ENCODE measurements at regions not wholly inside any gene's neighbourhood (a gene's known extent, or its start where the extent isn't known, plus 50 kb on each side); places are given as distances from the start of the nearest gene placed in this dataset.

DNA sequence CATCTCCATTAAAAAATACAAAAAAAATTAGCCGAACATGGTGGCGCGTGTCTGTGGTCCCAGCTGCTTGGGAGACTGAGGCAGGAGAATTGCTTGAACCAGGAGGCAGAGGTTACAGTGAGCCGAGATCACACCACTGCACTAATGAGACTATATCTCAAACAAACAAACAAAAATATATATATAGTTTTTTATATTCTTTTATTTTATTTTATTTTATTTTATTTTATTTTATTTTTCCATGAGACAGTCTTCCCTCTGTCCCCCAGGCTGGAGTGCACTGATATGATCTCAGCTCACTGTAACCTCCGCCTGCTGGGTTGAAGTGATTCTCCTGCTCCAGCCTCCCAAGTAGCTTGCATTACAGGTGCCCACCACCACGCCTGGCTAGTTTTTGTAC is 79.5 kb downstream of the IRF2BPL start:
- DNase-seq (ENCODE audit: low spot score), result no peak

DNA sequence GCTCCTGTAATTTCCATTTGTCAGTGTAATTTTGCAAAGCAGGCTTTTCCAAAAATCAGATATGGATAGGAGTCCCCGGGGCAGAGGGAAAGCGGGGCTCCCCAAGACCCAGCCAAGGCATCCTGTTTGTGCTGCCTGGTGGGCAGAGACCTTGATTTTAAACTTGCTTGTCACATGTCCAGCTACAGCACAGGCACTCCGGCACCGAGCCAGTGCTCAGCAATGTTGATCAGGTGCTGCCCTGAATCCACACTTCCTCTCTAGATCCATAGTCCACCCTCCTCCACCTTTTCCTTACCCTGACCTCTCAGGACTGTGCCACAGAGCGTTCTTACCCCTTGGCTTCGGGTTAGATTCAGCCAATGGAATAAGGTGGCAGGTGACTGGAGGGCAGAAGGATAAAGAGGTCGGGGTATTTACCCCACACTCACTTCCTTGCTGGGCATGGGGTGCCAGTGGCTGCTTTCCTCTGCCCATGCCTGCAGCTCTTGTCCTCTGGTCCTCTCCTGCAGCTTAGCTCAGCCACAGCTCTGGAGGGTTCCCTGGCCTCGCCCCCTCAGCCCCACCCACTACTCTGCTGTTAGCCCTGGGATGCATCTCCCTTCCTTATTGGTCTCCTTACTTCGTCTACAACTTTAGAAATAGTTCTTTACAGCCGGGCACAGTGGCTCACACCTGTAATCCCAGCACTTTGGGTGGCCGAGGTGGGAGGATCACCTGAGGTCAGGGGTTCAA is 80.1 kb downstream of the IRF2BPL start:
- no peak for DNase-seq (ENCODE audit: low spot score)

DNA sequence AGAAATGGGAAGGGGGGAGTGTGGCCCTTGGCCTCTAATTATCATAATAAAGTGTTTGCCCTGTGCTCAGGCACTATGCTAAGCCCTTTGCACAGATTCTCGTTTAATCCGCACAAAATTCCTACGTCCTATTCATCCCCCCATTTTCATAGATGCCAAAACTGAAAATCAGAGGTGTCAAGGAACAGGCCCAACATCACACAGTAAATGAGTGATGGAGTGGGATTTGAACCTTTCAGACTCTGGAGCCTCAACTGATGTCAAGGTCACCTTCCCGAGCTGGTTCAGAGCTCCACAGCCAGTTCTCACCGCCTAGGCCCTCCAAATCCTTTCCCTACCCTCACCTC is 80.7 kb downstream of the IRF2BPL start:
- no peak for DNase-seq (ENCODE audit: low spot score)

DNA sequence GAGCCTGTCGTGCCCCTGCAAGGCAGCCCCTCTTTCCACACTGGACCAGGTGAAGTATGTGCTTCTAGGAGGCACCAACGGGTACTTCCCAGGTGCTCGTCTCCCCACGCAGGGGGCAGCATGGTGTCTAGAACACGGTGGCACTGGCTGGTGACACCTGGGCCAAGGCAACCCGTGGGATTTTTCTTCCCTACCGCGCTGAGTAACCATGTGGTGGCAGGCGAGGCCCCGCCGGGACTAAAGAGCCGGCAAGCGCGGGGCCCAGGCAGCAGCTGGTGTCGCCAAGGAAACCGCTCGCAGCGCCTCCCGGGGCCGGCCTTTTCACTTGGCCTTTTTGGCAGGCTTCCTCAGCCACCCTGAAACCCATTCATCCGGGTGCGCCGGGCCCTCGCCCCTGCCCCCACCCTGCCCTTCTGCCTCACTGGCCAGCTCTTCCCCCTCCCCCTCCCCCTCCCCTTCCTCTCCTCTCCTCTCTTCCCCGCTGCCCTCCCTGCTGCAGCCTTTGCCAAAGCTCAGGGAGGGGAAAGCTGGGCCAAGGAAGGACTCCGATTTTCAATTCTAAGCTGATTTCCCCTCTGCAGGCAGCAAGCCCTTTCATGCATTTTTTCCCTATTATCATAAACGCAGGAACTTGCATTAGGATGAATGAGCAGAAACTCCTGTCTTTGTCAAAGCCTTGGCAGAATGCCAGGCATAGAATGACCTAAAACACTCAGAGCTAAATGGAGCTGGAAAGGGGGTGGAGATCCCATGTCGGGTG is 81.2 kb downstream of the IRF2BPL start:
- peak; percentile 84 for DNase-seq (ENCODE audit: low spot score)

DNA sequence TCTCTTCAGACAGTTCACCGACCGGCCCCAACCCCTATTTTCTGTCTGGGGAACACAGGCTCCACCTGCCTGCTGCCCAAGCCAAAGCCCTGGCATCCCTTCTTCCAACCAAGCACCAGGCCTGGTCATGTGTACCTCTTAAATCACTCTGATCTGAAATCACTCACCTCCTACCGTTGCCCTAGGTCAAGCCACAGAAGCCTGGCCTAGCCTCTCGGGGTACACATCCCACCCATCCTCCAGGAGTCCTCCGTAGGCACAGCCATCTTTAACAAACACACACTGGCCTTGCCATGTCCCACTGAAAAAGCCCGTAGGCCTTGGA is 81.8 kb downstream of the IRF2BPL start:
- no peak for DNase-seq (ENCODE audit: low spot score)

DNA sequence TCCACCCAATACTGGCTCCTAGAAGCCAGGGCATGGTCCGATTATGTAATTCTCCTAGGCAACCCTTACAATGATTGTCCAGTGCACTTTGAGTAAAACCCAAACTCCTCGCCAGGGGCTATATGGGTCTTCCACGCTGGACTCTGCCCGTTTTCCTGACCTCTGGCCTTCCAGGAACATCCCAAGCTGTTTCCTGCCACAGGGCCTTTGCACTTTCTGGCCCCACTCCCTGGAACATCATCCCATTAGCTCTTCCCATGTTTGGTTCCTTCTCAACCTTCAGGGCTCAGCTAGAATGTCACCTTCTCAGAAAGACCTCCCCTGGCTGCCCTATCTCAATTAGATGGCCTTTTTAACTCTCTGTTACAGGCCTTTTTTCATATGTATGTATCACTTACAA is 85.4 kb downstream of the IRF2BPL start:
- DNase-seq (ENCODE audit: low spot score), result no peak

DNA sequence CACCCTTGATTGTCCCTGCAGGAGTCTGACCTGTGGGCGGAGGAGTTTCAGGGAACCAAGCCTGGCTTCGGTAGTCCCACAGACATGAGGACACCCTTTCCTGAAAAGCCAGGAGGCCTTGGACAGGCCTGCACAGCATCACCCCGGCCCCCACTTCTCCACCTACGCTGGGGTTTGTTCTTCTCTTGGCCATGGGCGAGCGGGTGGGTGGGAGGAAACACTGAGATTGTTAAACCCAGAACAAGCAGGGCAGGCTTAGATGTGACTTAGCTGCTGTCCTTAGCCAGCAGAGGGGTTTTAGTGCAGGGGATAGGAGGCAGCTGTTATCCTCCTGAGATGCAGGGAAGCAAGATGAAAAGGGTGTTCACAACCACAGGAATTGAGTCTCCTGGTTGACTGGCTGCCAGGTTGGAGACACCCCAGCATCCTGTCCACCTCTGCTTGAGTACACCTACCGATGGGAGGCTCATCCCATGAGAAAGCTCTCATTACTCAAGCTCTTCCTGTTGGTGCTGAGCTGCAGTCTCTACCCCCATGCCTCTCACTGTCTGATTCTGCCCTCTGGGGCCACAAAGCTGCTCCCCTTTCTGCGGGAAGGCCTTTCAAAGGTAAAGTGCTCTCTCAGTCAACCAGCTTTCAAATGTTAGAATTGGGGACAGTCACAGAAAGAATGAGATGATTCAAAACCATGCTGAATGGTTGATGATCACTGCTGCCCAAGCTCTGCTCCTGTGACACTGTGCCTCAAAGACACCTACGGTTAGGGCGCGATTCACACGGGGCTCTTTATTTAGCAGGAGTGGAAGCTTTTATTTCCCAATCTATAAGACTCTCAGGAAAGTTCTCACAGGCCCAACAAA is 86.3 kb downstream of the IRF2BPL start:
- DNase-seq (ENCODE audit: low spot score), result no peak

DNA sequence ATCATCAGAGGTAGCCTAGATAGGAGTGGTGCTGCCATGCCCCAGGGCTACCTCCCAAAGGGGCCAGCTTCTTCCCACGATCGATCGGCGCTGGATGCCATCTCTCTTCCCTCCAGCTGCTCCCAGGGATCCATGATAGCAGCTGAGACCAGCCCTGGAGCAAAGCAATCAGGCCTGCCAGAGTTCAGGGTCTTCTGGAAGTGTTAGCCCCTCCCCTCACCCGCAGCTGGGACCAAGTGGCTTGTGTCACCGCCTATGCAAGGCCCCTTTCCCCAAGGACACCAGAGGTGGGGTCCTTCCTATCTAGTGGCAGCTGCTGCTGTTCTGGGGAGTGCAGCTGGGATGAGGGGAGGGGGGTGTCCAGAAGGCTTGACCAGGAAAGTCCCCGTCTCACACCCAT is 87.0 kb downstream of the IRF2BPL start:
- DNase-seq (ENCODE audit: low spot score), result no peak

DNA sequence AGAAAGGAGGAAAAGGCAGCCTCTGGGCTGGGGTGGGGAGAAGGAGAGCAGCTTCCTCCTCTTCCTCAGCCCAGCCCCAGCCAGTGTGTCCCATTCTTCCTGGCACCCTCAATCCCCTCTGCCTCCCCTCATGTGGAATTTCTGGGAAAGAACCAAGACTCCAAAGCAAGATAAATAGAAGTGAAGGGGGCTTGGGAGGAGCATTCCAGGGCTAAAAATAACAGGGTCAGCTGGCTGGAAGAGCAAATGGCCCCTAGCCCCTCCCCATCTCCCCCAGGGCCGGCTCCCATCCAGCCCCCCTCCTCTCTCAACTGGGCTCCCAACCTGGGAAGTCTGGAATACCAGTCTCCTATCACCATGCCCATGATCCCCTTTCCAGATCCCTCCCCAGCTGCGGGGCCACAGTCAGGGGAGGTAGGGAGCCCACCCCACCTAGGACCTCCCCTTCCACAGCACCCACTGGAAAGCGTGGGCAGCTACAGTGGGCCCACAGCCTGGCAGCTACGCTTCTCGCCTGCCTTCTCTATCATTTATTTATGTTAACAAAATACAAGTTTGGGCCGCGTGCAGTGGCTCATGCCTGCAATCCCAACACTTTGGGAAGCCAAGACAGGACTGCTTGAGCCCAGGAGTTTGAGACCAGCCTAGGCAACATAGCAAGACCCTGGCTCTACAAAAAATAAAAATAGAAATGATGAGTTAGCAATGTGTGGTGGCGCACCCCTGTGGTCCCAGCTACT is 88.3 kb downstream of the IRF2BPL start:
- no peak for DNase-seq (ENCODE audit: low spot score)

DNA sequence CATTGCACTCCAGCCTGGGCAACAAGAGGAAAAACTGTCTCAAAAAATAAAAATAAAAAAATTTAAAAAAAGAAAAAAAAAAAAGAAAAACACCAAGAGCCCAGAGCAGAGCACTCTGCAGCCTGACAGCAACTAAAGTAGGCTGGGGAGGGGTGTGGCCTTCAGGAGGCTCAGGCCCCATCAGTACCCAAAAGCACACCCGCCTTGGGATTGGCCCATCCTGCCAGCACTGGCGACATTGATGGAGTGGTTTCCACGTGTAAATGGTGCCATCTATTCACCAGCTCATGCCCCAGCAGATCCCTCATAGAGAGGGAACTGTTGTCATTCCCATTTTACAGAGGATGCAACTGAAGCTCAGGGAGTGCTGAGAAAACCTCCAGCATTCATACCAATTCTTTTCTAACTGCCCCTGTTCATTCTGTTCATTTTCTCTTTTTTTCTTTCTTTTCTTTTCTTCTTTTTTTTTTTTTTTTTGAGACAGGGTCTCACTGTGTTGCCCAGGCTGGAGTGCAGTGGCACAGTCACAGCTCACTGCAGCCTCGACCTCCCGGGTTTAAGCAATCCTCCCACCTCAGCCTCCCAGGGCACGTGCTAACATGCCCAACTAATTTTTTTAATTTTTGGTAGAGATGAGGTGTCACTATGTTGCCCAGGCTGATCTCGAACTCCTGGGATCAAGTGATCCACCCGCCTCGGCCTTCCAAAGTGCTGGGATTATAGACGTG is 89.3 kb downstream of the IRF2BPL start:
- DNase-seq (ENCODE audit: low spot score), result no peak

DNA sequence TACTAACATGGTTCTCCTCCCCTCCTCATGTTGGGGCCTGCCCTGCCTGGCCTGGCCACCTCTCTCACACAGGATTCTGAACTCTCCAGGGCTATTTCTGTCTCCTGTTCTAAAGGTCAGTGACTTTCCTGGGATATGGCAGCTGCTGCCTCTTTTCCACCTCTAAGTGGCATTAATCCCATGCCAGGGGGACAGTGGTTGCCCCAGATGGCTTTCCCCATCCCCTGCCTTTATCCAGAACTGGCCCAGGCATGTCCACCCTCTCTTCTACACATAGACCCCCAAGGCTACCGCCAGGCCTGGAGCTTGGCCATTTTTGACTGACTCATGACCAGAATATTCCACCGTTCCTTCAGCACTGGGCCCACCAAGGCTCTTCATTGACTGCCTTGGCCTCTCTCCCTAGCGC is 90.4 kb downstream of the IRF2BPL start:
- DNase-seq (ENCODE audit: low spot score), result no peak

DNA sequence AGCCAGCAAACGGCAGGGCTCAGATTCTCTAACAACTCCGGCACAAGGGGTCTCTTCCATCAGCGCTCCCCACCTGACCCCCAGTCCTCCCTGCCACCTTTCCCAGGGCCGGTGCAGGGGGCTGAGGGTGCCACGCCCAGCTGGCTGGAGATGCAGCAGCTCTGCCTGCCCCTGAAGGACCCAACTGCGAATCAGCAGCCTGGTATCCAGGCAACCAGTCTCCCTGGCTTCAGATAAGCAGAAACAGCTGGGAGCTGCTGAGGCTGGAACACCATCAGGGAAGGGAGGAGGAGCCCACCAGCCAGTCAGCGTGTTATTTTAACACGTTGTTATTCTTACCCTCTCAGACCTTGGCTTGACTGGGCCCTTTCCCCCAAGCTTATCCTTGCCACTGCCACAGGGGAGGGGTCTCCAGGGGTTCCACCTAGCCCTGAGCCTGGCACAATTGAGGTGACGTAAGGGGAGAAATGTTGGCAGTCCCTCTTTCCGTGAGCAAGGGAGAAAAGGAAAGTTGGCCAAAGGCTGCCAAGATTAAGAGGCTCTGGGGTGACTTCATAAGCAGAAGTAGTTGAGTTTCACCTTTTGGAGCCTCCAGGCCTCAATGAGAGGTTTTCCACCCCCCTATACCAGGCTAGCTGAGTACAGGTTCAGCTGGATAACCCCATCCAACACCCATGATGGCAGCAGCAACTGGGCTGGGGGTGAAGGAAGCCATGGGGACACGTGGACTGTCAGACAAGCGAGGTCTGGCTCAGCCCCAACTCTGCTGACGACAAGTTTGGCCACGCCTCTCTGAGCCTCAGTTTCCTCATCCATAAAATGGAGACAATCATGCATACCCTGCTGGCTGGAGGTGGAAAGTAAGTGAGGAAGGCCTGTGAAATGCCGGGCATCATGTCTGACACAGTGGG is 91.1 kb downstream of the IRF2BPL start:
- DNase-seq (ENCODE audit: low spot score), result no peak

DNA sequence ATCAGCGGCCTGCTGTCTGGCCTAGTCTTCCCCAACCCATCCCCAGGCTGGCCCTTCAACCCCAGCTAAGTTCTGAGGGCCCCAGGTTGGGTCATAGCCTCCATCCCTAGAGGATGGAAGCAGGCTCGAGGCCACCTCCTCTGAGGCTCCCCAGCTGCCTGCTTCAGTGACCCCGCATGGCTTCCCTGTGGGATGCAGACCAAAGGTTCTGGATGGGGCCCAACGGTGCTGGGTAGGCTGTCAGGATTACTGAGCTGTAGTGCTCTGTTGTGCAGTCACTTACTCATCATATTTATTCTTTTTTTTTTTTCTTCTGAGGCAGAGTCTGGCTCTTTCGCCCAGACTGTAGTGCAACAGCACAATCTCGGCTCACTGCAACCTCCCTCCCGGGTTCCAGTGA is 92.0 kb downstream of the IRF2BPL start:
- DNase-seq (ENCODE audit: low spot score), result no peak

DNA sequence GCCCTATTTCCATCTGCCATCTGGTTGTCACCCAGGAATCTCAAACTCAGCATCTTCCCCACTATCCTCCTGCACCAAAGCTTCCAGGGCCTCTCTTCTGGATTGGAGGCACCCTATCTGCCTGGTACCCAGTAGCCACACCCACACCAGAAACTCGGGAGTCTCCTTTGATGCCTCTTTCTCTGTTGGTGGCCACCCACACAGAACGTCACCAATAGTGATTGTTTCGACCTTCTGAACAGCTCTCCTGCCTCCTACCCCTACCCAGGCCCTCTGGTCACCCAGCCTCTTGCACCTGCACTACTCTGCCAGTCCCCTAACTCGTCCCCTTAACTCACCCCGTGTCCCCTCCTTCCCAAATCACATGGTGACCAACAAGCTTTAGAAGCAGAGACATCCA is 95.0 kb downstream of the IRF2BPL start:
- no peak for DNase-seq (ENCODE audit: low spot score)

DNA sequence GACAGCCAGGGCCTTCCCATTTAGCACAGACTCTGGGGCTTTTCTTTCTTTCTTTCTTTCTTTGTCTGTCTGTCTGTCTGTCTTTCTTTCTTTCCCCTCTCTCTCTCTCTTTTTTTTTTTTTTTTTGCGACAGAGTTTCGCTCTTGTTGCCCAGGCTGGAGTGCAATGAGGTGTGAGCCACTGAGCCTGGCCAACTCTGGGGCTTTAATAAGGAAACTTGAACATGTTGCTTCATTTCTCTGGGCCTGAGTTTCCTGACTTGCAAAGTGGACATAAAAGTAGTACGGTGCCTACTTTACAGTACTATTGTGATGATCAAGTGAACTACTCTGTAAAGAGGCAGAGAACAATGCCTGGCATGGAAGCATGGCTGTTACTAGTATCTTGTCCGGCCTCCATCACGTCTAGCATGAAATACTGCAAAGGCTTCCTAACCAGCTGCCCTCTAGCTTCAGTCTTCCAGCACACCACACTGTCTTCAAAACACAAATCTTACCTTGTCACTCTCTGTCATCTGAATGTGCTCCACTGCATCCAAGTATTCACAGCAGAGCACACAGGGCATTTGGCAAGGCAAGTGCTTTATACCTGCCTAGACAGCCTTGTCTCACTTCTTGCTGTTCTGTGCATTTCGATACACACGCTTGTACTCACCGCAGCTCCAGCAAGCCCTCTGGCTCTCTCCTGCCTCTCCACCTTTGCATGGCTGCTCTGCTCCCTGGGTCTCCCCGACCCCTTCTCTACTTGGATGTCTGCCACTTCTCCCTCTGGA is 96.7 kb downstream of the IRF2BPL start:
- no peak for DNase-seq (ENCODE audit: low spot score)

DNA sequence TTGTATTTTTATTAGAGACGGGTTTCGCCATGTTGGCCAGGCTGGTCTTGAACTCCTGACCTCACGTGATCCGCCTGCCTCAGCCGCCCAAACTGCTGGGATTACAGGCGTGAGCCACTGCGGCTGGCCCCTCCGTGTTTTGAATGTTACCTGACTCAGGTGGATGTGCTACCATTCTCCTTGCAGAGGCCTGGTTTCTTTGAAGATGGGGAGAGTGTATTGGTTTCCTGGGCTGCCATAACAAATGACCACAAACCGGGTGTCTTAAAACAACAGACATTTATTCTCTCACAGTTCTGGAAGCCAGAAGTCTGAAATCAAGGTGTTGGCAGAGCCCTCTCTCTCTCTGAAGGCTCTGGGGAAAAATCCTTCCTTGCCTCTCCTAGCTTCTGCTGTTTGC is 98.0 kb downstream of the IRF2BPL start:
- DNase-seq (ENCODE audit: low spot score), result peak; percentile 24

DNA sequence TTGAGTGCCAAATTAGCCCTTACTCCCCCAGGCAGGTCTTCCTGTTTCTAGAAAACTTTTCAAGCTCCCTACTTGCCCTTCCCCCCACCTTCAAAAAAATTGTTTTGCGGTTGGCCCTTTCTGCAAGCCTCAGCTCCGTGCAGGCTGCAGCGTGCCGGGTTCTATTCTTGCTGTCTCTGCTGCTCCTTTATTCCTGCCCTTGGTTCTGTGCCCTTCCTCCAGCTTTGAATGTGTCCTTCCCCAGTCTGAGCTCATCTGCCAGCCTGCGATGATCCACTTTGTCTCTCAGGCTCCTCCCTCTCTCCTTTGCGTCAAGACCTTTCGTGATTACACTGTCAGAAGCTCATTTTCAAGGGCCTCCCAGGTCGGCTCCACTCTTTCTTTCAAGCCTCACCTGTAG is 98.6 kb downstream of the IRF2BPL start:
- DNase-seq (ENCODE audit: low spot score), result peak; percentile 73

DNA sequence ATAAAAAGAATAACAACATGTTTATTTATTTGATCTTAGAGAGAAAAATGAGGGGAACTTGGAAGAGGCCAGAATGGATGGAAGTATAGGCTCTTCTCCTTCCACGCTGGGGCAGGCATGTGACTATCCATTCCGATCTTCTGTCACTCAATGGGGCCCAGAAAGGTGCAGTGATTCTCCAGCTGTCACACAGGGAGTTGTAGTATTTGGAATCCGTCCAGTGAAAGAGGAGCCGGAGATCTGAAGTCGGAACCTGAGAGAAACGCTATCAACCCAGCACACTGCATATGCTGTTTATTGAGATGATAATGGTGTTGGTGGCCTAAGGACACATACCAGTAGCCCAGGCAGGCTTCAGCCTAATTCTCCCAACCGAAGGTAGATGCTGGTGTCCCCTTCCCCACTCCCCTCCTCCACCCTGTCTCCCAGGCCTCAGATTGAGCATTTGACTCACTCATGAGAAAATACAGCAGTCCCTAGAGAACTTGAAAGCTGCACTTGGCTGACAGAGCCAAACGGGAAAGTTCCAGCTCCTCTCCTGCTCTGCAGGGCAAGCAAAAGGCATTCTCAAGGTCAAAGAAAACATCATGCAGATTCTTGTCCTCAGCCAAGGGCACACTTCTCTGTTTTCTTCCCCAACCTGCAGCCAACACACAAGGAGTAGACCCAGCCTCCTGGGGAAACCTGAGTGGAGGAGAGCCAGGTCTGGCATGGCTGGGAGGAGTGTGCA is 100.4 kb downstream of the IRF2BPL start:
- no peak for DNase-seq (ENCODE audit: low spot score)

Data from CD4-positive, alpha-beta T cell treated with Interleukin-2 at 100 ng/mL for 4 hours (primary cell).